ENCODE measurements at regions not wholly inside any gene's neighbourhood (a gene's known extent, or its start where the extent isn't known, plus 50 kb on each side); places are given as distances from the start of the nearest gene placed in this dataset.

GRCh38 chr2:156110890-156111289 lies 221.6 kb downstream of the NR4A2 start (continued):
- TF ChIP-seq ZBTB40 (IDR thresholded peaks at IDR 0.05) (peak; percentile 88), ZBTB40 (CRISPR knock-in tag; IDR thresholded peaks at IDR 0.05) (no peak), KAT7 (CRISPR knock-in tag; IDR thresholded peaks at IDR 0.05; ENCODE audit: borderline replicate concordance) (no peak), CBFA2T3 (IDR thresholded peaks at IDR 0.05) (no peak), GABPA (tag; conservative IDR thresholded peaks at IDR 0.05; ENCODE audit: low read depth) (no peak), RFX1 (IDR thresholded peaks at IDR 0.05) (peak; percentile 55; the same call in 1 of the 2 replicates), ILF3 (IDR thresholded peaks at IDR 0.05; ENCODE audit: borderline replicate concordance) (no peak), ZNF384 (IDR thresholded peaks at IDR 0.05; ENCODE audit: low read depth, low read length) (peak; percentile 93), ZNF740 (CRISPR knock-in tag; IDR thresholded peaks at IDR 0.05) (no peak), ZNF740 (tag; IDR thresholded peaks at IDR 0.05) (no peak), HDAC6 (IDR thresholded peaks at IDR 0.05; ENCODE audit: low read depth, low read length) (no peak), ZNF263 (CRISPR knock-in tag; IDR thresholded peaks at IDR 0.05; ENCODE audit: borderline replicate concordance) (no peak), E2F6 (IDR thresholded peaks at IDR 0.05; ENCODE audit: borderline replicate concordance in 1 of 2, extremely low read depth in 1 of 2, insufficient read depth in 1 of 2, insufficient read length in 1 of 2, low read depth in 1 of 2, low read length in 1 of 2, poor library complexity in 1 of 2, severe bottlenecking in 1 of 2) (no peak), SAP30 (IDR thresholded peaks at IDR 0.05; ENCODE audit: borderline replicate concordance, insufficient read depth, low read depth, low read length, poor library complexity, severe bottlenecking) (no peak), ZNF354B (CRISPR knock-in tag; IDR thresholded peaks at IDR 0.05) (no peak), VEZF1 (CRISPR knock-in tag; IDR thresholded peaks at IDR 0.05) (no peak), ZZZ3 (IDR thresholded peaks at IDR 0.05) (no peak)

Data from K562 (cell line).